Caco-2 (cell line): ENCODE measurements at regions not wholly inside any gene's neighbourhood (a gene's known extent, or its start where the extent isn't known, plus 50 kb on each side); places are given as distances from the start of the nearest gene placed in this dataset.

Experiments
- BruUV-seq: library from RNA; stranded (reverse); fragments of 400-500 nt; replicated peaks from 2 replicates; lab custom pipeline; 2021; lab: Mats Ljungman, UMichigan
- CTCF ChIA-PET: fragments of 300-600 bp; sonication (Branson Sonifier 250); formaldehyde crosslinking; loops from one replicate; lab custom pipeline; 2022; ENCODE audit warnings: antibody characterized with exemption; lab: Charles Lee
- POLR2A ChIA-PET: fragments of 300-600 bp; sonication (Branson Sonifier 250); formaldehyde crosslinking; loops from one replicate; lab custom pipeline; 2022; ENCODE audit warnings: antibody characterized with exemption; lab: Charles Lee
- DNase-seq, 2 experiments: peaks; one replicate each; pipeline versions ENCODE4 v3.0.0 to v3.0.0-alpha.2; 2020 to 2022
- H3K27me3 ChIP-seq: replicated peaks from 2 replicates; pipeline ENCODE4 v1.6.0; 2011; ENCODE audit warnings: low read length; ENCODE audit not compliant: control insufficient read depth, insufficient read depth
- H3K36me3 ChIP-seq: 2 replicates; pipeline ENCODE4 v1.5.1; 2011; ENCODE audit warnings: low read length; ENCODE audit not compliant: control insufficient read depth, insufficient read depth
- H3K4me1 ChIP-seq: fragments of 250-450 bp; sonication (Bioruptor Pico); 2 replicates; pipeline ENCODE4 v1.5.1; 2020; ENCODE audit warnings: mild to moderate bottlenecking
- H3K4me3 ChIP-seq: 2 replicates; pipeline ENCODE4 v1.5.1; 2011; ENCODE audit warnings: low read depth, mild to moderate bottlenecking, control low read depth, low read length
- H3K9me3 ChIP-seq: fragments of 250-450 bp; sonication (Bioruptor Pico); 2 replicates; pipeline ENCODE4 v1.5.1; 2020; ENCODE audit warnings: mild to moderate bottlenecking, moderate library complexity
- H3K27ac Mint-ChIP-seq: one replicate; pipeline ENCODE4 v1.8.0; 2022; ENCODE audit warnings: mixed read lengths; ENCODE audit not compliant: unreplicated experiment
- H3K27me3 Mint-ChIP-seq: one replicate; pipeline ENCODE4 v1.8.0; 2022; ENCODE audit warnings: mixed read lengths; ENCODE audit not compliant: insufficient read depth, unreplicated experiment
- H3K36me3 Mint-ChIP-seq: one replicate; pipeline ENCODE4 v1.8.0; 2022; ENCODE audit warnings: mild to moderate bottlenecking, mixed read lengths; ENCODE audit not compliant: insufficient read depth, unreplicated experiment
- H3K4me1 Mint-ChIP-seq: one replicate; pipeline ENCODE4 v1.8.0; 2022; ENCODE audit warnings: low read depth, mixed read lengths; ENCODE audit not compliant: unreplicated experiment
- H3K4me3 Mint-ChIP-seq: one replicate; pipeline ENCODE4 v1.8.0; 2022; ENCODE audit warnings: mild to moderate bottlenecking, moderate library complexity, mixed read lengths; ENCODE audit not compliant: unreplicated experiment
- H3K9me3 Mint-ChIP-seq: one replicate; pipeline ENCODE4 v1.8.0; 2022; ENCODE audit warnings: mixed read lengths; ENCODE audit not compliant: unreplicated experiment
- CTCF ChIP-seq, 2 experiments: fragments of 200-600 bp in 1 of 2; IDR thresholded peaks; 1 replicate in 1 of 2; 2 replicates in 1 of 2; pipeline versions ENCODE4 v1.5.1 to v1.8.0; 2011 to 2022; ENCODE audit warnings: antibody characterized with exemption in 1 of 2, control low read depth in 1 of 2, inconsistent platforms in 1 of 2, low read depth in 1 of 2, low read length in 1 of 2, mild to moderate bottlenecking in 1 of 2, moderate library complexity in 1 of 2; ENCODE audit not compliant: insufficient read depth in 1 of 2, severe bottlenecking in 1 of 2, unreplicated experiment in 1 of 2
- intact Hi-C: fragments of 100-400 bp; cut with micrococcal nuclease; formaldehyde crosslinking; loops from one replicate; pipeline ENCODE4 v1.10.0; 2022; ENCODE audit not compliant: unreplicated experiment

- H3K9me3 Mint-ChIP-seq, result no peaks in the 10 kb centered on the region
- TF ChIP-seq CTCF (IDR thresholded peaks at IDR 0.05; ENCODE audit: insufficient read depth in 1 of 2, low read depth in 1 of 2, low read length in 1 of 2, severe bottlenecking in 1 of 2, unreplicated experiment in 1 of 2), result no peak
- H3K36me3 Mint-ChIP-seq, result no peaks in the 10 kb centered on the region
- CTCF ChIA-PET, result no interaction called here
- no peaks in the 10 kb centered on the region for H3K36me3 ChIP-seq
- no peak overlapping the region for H3K4me3 Mint-ChIP-seq
- H3K27me3 ChIP-seq, result no peaks in the 10 kb centered on the region
- H3K9me3 ChIP-seq, result no peaks in the 10 kb centered on the region
- H3K4me1 ChIP-seq, result no peaks in the 10 kb centered on the region
- POLR2A ChIA-PET, result no interaction called here
- H3K4me3 ChIP-seq, result no peak overlapping the region
- DNase-seq, result no peak
- intact Hi-C loops, result no loop called here
- no peaks in the 10 kb centered on the region for H3K4me1 Mint-ChIP-seq
- no TSS peak for BruUV-seq
- no peak overlapping the region for H3K27ac Mint-ChIP-seq
- H3K27me3 Mint-ChIP-seq, result no peaks in the 10 kb centered on the region
Observed at GRCh38 chr1:175894581-175894980, 151.2 kb upstream of the TNR start.

DNA sequence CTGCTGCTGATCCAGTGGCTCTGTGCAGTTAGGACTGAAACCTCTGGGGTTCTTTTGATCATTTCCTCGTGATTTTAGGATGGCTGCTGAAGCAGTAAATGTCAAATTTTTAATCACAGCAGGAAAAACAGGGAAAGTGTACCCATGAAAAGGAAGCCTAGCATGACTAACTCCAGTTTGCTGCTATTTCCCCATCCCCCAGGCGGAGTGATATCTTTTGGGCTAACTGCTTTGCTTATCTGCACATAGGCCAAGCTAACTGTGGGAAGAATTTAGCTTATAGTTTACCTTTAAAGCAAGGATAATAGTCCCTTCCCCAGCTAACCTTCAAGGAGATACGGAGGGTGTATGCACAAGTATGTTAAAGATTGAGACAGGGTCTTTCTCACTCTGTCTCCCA, 149.8 kb upstream of the TNR start:
- Mint-ChIP-seq H3K27ac (no peak overlapping the region), H3K9me3 (no peaks in the 10 kb centered on the region), H3K4me3 (no peak overlapping the region), H3K27me3 (no peaks in the 10 kb centered on the region), H3K36me3 (no peaks in the 10 kb centered on the region), H3K4me1 (no peaks in the 10 kb centered on the region)
- DNase-seq, result no peak
- Histone ChIP-seq H3K4me3 (no peak overlapping the region), H3K9me3 (no peaks in the 10 kb centered on the region), H3K4me1 (no peaks in the 10 kb centered on the region), H3K27me3 (no peaks in the 10 kb centered on the region), H3K36me3 (no peaks in the 10 kb centered on the region)
- intact Hi-C loops, result no loop called here
- POLR2A ChIA-PET, result no interaction called here
- TF ChIP-seq CTCF (IDR thresholded peaks at IDR 0.05; ENCODE audit: insufficient read depth in 1 of 2, low read depth in 1 of 2, low read length in 1 of 2, severe bottlenecking in 1 of 2, unreplicated experiment in 1 of 2), result no peak
- BruUV-seq, result no TSS peak
- CTCF ChIA-PET, result no interaction called here

GRCh38 chr1:175892686-175893085, 149.3 kb upstream of the TNR start:
- H3K9me3 ChIP-seq, result no peaks in the 10 kb centered on the region
- DNase-seq, result no peak
- Mint-ChIP-seq H3K9me3 (no peaks in the 10 kb centered on the region), H3K36me3 (no peaks in the 10 kb centered on the region), H3K27ac (no peak overlapping the region), H3K4me1 (no peaks in the 10 kb centered on the region), H3K27me3 (no peaks in the 10 kb centered on the region), H3K4me3 (no peak overlapping the region)
- H3K27me3 ChIP-seq, result no peaks in the 10 kb centered on the region
- TF ChIP-seq CTCF (IDR thresholded peaks at IDR 0.05; ENCODE audit: insufficient read depth in 1 of 2, low read depth in 1 of 2, low read length in 1 of 2, severe bottlenecking in 1 of 2, unreplicated experiment in 1 of 2), result no peak
- ChIA-PET POLR2A (no interaction called here), CTCF (no interaction called here)
- H3K36me3 ChIP-seq, result no peaks in the 10 kb centered on the region
- H3K4me1 ChIP-seq, result no peaks in the 10 kb centered on the region
- no TSS peak for BruUV-seq
- no peak overlapping the region for H3K4me3 ChIP-seq
- intact Hi-C loops, result no loop called here
